ENCODE measurements at regions not wholly inside any gene's neighbourhood (a gene's known extent, or its start where the extent isn't known, plus 50 kb on each side); places are given as distances from the start of the nearest gene placed in this dataset.
A peak's percentile ranks its signal among the peaks of the same experiment; 100 is the strongest.
"Not testable (repeated sequence)": the region's sequence is repeated elsewhere in the genome, so short reads cannot be mapped to it uniquely, and the experiment has no call there.

DNA sequence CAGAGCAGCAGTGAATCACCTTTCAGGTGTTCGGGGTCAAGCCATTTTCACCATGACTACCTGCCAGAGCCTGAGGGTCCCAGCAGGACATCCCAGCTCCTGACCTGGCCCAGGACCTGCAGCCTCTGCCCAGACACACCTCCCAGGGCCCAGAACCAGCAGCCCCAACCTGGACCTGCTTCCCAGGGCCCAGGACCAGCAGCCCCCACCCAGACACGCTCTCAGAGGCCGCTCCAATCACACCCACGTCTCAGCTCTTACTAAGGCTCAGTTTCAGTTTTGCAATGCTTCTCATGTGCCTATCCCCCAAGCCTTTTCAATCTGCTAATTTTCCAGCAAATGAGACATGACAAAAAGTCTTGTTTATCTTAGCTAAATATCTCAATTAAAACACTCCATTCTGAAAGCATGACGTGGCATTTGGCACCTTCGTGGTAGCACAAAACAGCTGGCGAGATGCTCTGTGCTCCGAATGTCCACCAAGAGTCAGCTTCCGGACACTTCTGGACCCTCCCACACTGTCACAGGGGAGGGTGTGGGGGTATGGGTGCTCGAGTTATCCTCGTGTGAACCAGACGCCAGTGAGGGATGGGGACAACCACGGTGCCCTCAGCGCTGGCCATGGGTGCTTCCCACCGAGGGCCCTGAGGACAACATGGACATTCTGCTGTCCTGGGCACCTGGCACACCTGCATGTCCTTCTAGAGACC is 253.2 kb downstream of the DLL1 start:
- Histone ChIP-seq H3K27me3 (no peaks in the 10 kb centered on the region), H3K27ac (no peak overlapping the region), H3K36me3 (no peaks in the 10 kb centered on the region), H3K9me3 (peaks cover 0 to 11% (median 0%) of the 10 kb centered on the region in 12 donors), H3K4me1 (peaks cover 0 to 23% (median 4%) of the 10 kb centered on the region in 12 donors), H3K4me3 (peak overlapping the region in 2 of 12 donors; percentile 13 to 30)
- WGBS, 4 donors = 74 to 81% (median 77%) methylated on average over 15 of the region's 15 CpGs
- intact Hi-C loops (cut with DNase I) = no loop called here
- TF ChIP-seq POLR2A (IDR thresholded peaks at IDR 0.05) = no peak
- TF ChIP-seq, protein P1, sequence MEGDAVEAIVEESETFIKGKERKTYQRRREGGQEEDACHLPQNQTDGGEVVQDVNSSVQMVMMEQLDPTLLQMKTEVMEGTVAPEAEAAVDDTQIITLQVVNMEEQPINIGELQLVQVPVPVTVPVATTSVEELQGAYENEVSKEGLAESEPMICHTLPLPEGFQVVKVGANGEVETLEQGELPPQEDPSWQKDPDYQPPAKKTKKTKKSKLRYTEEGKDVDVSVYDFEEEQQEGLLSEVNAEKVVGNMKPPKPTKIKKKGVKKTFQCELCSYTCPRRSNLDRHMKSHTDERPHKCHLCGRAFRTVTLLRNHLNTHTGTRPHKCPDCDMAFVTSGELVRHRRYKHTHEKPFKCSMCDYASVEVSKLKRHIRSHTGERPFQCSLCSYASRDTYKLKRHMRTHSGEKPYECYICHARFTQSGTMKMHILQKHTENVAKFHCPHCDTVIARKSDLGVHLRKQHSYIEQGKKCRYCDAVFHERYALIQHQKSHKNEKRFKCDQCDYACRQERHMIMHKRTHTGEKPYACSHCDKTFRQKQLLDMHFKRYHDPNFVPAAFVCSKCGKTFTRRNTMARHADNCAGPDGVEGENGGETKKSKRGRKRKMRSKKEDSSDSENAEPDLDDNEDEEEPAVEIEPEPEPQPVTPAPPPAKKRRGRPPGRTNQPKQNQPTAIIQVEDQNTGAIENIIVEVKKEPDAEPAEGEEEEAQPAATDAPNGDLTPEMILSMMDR (IDR thresholded peaks at IDR 0.05) = no peak
- DNase-seq (peak in 1 of 5 donors; percentile 18), ATAC-seq (peak in 1 of 4 donors; percentile 37)

DNA sequence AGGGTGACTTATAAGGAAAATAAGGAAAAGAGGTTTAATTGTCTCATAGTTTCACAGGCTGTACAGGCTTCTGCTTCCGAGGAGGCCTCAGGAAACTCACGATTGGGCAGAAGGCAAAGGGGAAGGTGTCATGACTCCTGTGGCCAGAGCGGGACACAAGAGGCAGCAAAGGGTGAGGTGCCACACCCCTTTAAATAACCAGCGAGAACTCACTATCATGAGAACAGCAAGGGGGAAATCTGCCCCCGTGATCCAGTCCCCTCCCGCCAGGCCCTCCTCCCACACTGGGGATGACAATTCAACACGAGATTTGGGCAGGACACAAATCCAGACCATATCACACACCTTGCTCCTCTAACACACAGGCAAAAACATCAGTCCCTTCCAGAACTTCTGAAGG is 254.0 kb downstream of the DLL1 start:
- TF ChIP-seq, protein P1 (IDR thresholded peaks at IDR 0.05) = no peak
- TF ChIP-seq POLR2A (IDR thresholded peaks at IDR 0.05) = no peak
- H3K27ac ChIP-seq = no peak overlapping the region
- intact Hi-C loops (cut with DNase I) = no loop called here
- peak in 1 of 5 donors; percentile 5 for DNase-seq
- peaks cover 0 to 18% (median 0%) of the 10 kb centered on the region in 12 donors for H3K4me1 ChIP-seq
- 64 to 81% (median 81%) methylated on average over 7 of the region's 7 CpGs for WGBS, 4 donors
- ATAC-seq = no peak
- no peaks in the 10 kb centered on the region for H3K27me3 ChIP-seq
- peaks cover 0 to 11% (median 0%) of the 10 kb centered on the region in 12 donors for H3K9me3 ChIP-seq
- no peaks in the 10 kb centered on the region for H3K36me3 ChIP-seq
- H3K4me3 ChIP-seq = no peak overlapping the region

DNA sequence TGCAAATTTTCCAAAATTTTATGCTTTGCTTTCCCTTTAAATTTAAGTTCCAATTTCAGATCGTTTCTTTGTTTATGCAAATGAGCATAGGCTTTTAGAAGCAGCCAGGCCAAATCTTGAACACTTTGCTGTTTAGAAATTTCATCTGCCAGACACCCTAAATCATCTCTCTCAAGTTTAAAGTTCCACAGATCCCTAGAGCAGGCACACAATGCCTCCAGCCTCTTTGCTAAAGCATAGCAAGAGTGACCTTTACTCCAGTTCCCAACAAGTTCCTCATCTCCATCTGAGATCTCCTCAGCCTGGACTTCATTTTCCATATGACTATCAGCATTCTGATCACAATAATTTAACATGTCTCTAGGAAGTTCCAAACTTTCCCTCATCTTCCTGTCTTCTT is 254.5 kb downstream of the DLL1 start:
- 67 to 86% (median 75%) methylated on average over 1 of the region's 1 CpG for WGBS, 4 donors
- H3K36me3 ChIP-seq, H3K27ac ChIP-seq: not testable (repeated sequence)

DNA sequence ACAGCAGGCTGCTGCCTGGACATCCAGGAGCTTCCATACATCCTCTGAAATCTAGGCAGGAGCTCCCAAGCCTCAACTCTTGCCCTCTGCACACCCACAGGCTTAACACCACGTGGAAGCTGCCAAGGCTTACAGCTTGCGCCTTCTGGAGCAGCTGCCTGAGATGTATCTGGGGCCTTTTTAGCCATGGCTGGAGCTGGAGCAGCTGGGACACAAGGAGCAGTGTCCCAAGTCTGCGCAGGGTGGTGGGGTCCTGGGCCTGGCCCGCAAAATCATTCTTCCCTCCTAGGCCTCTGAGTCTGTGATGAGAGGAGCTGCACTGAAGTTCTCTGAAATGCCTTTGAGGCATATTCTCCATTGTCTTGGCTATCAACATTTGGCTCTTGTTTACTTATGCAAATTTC is 255.0 kb downstream of the DLL1 start:
- 73 to 92% (median 82%) methylated on average over 4 of the region's 4 CpGs for WGBS, 4 donors
- H3K9me3 ChIP-seq = peaks cover 0 to 11% (median 0%) of the 10 kb centered on the region in 12 donors
- intact Hi-C loops (cut with DNase I) = no loop called here
- DNase-seq (no peak), ATAC-seq (no peak)
- TF ChIP-seq, protein P1 (IDR thresholded peaks at IDR 0.05) = no peak
- no peak for TF ChIP-seq POLR2A (IDR thresholded peaks at IDR 0.05)
- peaks cover 0 to 18% (median 0%) of the 10 kb centered on the region in 12 donors for H3K4me1 ChIP-seq
- no peaks in the 10 kb centered on the region for H3K27me3 ChIP-seq
- no peaks in the 10 kb centered on the region for H3K36me3 ChIP-seq
- no peak overlapping the region for H3K4me3 ChIP-seq
- no peak overlapping the region for H3K27ac ChIP-seq

More for the DNA sequence above, 254.5 kb downstream of the DLL1 start:
- H3K4me3 ChIP-seq; ATAC-seq; intact Hi-C loops (cut with DNase I); DNase-seq; H3K27me3 ChIP-seq: not testable (repeated sequence)
- Histone ChIP-seq H3K4me1 (peaks cover 0 to 18% (median 0%) of the 10 kb centered on the region in 12 donors), H3K9me3 (peaks cover 0 to 11% (median 0%) of the 10 kb centered on the region in 12 donors)
